ENCODE measurements at regions not wholly inside any gene's neighbourhood (a gene's known extent, or its start where the extent isn't known, plus 50 kb on each side); places are given as distances from the start of the nearest gene placed in this dataset.

GRCh38 chr13:78712831-78713230 lies 53.9 kb upstream of the OBI1 start:
- TF ChIP-seq CTCF (IDR thresholded peaks at IDR 0.05; ENCODE audit: insufficient read depth, low read depth, low read length) (no peak), EZH2 (IDR thresholded peaks at IDR 0.05; ENCODE audit: insufficient read depth, low read length) (no peak)

Measured in astrocyte (in vitro differentiated cells and primary cell).